GM12878 (cell line): ENCODE measurements at regions not wholly inside any gene's neighbourhood (a gene's known extent, or its start where the extent isn't known, plus 50 kb on each side); places are given as distances from the start of the nearest gene placed in this dataset.
A peak's percentile ranks its signal among the peaks of the same experiment; 100 is the strongest.

Experiments used
- ATAC-seq: fragments of 200-7000 bp; cut with Tn5 transposase; 3 replicates; pipeline ENCODE4 v1.9.1; 2020; ENCODE audit warnings: mild to moderate bottlenecking, moderate library complexity
- BruUV-seq: library from RNA; stranded (reverse); fragments of 400-500 nt; replicated peaks from 2 replicates; lab custom pipeline; 2021; lab: Mats Ljungman, UMichigan
- CTCF ChIA-PET: fragments of 300-600 bp; sonication (Branson Sonifier 250); formaldehyde crosslinking; extraction: SDS; loops from one replicate; lab custom pipeline; 2021; ENCODE audit warnings: inconsistent platforms; lab: Yijun Ruan, JAX
- POLR2A ChIA-PET: fragments of 350-600 bp; formaldehyde crosslinking; extraction: SDS; loops from one replicate; lab custom pipeline; 2021; ENCODE audit warnings: inconsistent platforms; lab: Charles Lee
- RAD21 ChIA-PET: fragments of 300-600 bp; sonication (Branson Sonifier 250); formaldehyde crosslinking; loops from one replicate; lab custom pipeline; 2023; ENCODE audit warnings: antibody characterized with exemption; ENCODE audit not compliant: unreplicated experiment; lab: Charles Lee
- SMC1A ChIA-PET: fragments of 300-600 bp; sonication (Branson Sonifier 250); formaldehyde crosslinking; loops from one replicate; lab custom pipeline; 2023; ENCODE audit not compliant: unreplicated experiment, uncharacterized antibody; lab: Charles Lee
- DNase-seq: peaks from one replicate; pipeline ENCODE4 v3.0.0-alpha.2; 2011; ENCODE audit warnings: low read depth, low spot score
- FAIRE-seq: peaks from 3 replicates; lab custom pipeline; 2011; peaks lifted over from hg19 to GRCh38; lab: Jason Lieb, UNC
- H2AFZ ChIP-seq: 2 replicates; pipeline ENCODE4 v1.6.0; 2011; ENCODE audit warnings: low read depth, low read length, control low read depth; ENCODE audit not compliant: control insufficient read depth
- H3K27ac ChIP-seq: 2 replicates; pipeline ENCODE4 v1.5.1; 2011; ENCODE audit warnings: control low read depth; ENCODE audit not compliant: control insufficient read depth, insufficient read depth
- H3K27me3 ChIP-seq, 2 experiments: replicated peaks in 1 of 2; 2 replicates each; pipeline versions ENCODE4 v1.6.0 to v1.6.1; 2011; ENCODE audit warnings: low read length in 1 of 2; ENCODE audit not compliant: control insufficient read depth in 2 of 2, insufficient read depth in 2 of 2
- H3K36me3 ChIP-seq, 2 experiments: 2 replicates each; pipeline ENCODE4 v1.5.1; 2011; ENCODE audit warnings: low read length in 1 of 2; ENCODE audit not compliant: control insufficient read depth in 2 of 2, insufficient read depth in 2 of 2
- H3K4me1 ChIP-seq: 2 replicates; pipeline ENCODE4 v1.6.1; 2011; ENCODE audit warnings: mild to moderate bottlenecking, low read length, moderate library complexity, mixed read lengths; ENCODE audit not compliant: control insufficient read depth, insufficient read depth
- H3K4me2 ChIP-seq: 2 replicates; pipeline ENCODE4 v1.6.0; 2011; ENCODE audit warnings: control low read depth; ENCODE audit not compliant: control insufficient read depth, insufficient read depth
- H3K4me3 ChIP-seq: fragments of 200-600 bp; sonication (generic); 2 replicates; pipeline ENCODE4 v1.5.1; 2016
- H3K79me2 ChIP-seq: 2 replicates; pipeline ENCODE4 v1.6.0; 2011; ENCODE audit warnings: low read length; ENCODE audit not compliant: control insufficient read depth, insufficient read depth
- H3K9ac ChIP-seq: 2 replicates; pipeline ENCODE4 v1.8.0; 2011; ENCODE audit warnings: low read length, control low read depth, mixed read lengths; ENCODE audit not compliant: control insufficient read depth, insufficient read depth
- H3K9me3 ChIP-seq: replicated peaks from 3 replicates; pipeline ENCODE4 v1.5.1; 2011; ENCODE audit warnings: mild to moderate bottlenecking, low read length; ENCODE audit not compliant: control insufficient read depth, insufficient read depth
- H4K20me1 ChIP-seq: 2 replicates; pipeline ENCODE4 v1.6.0; 2011; ENCODE audit not compliant: control insufficient read depth, insufficient read depth
- BHLHE40 ChIP-seq, 2 experiments: fragments of 450-650 bp in 1 of 2; IDR thresholded peaks; 2 replicates each; pipeline ENCODE4 v1.6.1; 2011 to 2017; ENCODE audit warnings: low read depth in 2 of 2, borderline replicate concordance in 1 of 2, improper control_type of control experiment in 1 of 2, low read length in 1 of 2, mild to moderate bottlenecking in 1 of 2
- CUX1 ChIP-seq: IDR thresholded peaks from 2 replicates; pipeline ENCODE4 v1.6.1; 2012; ENCODE audit warnings: improper control_type of control experiment, low read depth, low read length; ENCODE audit not compliant: insufficient replicate concordance
- FOS ChIP-seq: IDR thresholded peaks from 3 replicates; pipeline ENCODE4 v1.6.1; 2011; ENCODE audit warnings: borderline replicate concordance; ENCODE audit not compliant: insufficient read length; ENCODE audit errors: extremely low read depth
- IRF4 ChIP-seq: IDR thresholded peaks from 2 replicates; pipeline ENCODE4 v1.6.1; 2011; ENCODE audit warnings: low read depth, low read length
- NFXL1 ChIP-seq: fragments of 450-650 bp; IDR thresholded peaks from 2 replicates; pipeline ENCODE4 v1.6.1; 2017; ENCODE audit warnings: antibody characterized with exemption, mild to moderate bottlenecking, borderline replicate concordance
- SMAD5 ChIP-seq: IDR thresholded peaks from 2 replicates; pipeline ENCODE4 v1.6.1; 2016; ENCODE audit warnings: antibody characterized with exemption, low read depth
- USF1 ChIP-seq: IDR thresholded peaks from 2 replicates; pipeline ENCODE4 v1.6.1; 2011; ENCODE audit warnings: borderline replicate concordance, low read depth, mild to moderate bottlenecking, moderate library complexity, mixed read lengths, low read length; ENCODE audit not compliant: insufficient read depth; ENCODE audit errors: extremely low read length
- WGBS: methylation state at CpG from one replicate; pipeline ENCODE4 v1.1.6; 2016; ENCODE audit warnings: low lambda C conversion rate; ENCODE audit not compliant: insufficient replicate concordance, insufficient coverage; ENCODE audit errors: missing lambda C conversion rate; 5-methylcytosine and 5-hydroxymethylcytosine counted together
- in situ Hi-C: fragments of 300-500 bp; cut with MboI; formaldehyde crosslinking; loops from 9 replicates; pipeline ENCODE4 v1.14.3; 2018; ENCODE audit warnings: mixed read lengths
- intact Hi-C: fragments of 100-400 bp; cut with micrococcal nuclease; formaldehyde crosslinking; loops from one replicate; pipeline ENCODE4 v1.14.2; 2022; ENCODE audit not compliant: unreplicated experiment

GRCh38 chr19:30675086-30675485, 302.9 kb downstream of the ZNF536 start (continued):
- TF ChIP-seq CUX1: no peak

GRCh38 chr19:30674656-30675055, 302.5 kb downstream of the ZNF536 start:
- DNase-seq (no peak), ATAC-seq (no peak), FAIRE-seq (no peak)
- Histone ChIP-seq H3K9ac (no peak overlapping the region), H3K4me1 (no peaks in the 10 kb centered on the region), H2AFZ (no peak overlapping the region), H3K27ac (no peak overlapping the region), H3K4me3 (no peak overlapping the region), H3K27me3 (no peaks in the 10 kb centered on the region), H3K79me2 (no peaks in the 10 kb centered on the region), H3K36me3 (no peaks in the 10 kb centered on the region), H3K4me2 (no peak overlapping the region), H4K20me1 (no peaks in the 10 kb centered on the region), H3K9me3 (no peaks in the 10 kb centered on the region)
- intact Hi-C loops: no loop called here
- ChIA-PET CTCF (interaction anchor here (2.0 to 2.8 kb wide), 2 partner anchors 8 to 9 kb away, joined by 7 to 11 read pairs; no protein-coding TSS in a partner anchor), SMC1A (interaction anchor here (1.2 kb wide), 1 partner anchor 41 kb away, joined by 3 read pairs; no protein-coding TSS in a partner anchor), POLR2A (no interaction called here), RAD21 (interaction anchor here (1.2 kb wide), 1 partner anchor 9 kb away, joined by 5 read pairs; no protein-coding TSS in a partner anchor)
- TF ChIP-seq SMAD5 (no peak), FOS (no peak), NFXL1 (no peak), CUX1 (no peak), BHLHE40 (IDR thresholded peaks at IDR 0.05; ENCODE audit: borderline replicate concordance in 1 of 2, low read depth in 2 of 2, low read length in 1 of 2) (no peak), IRF4 (no peak), USF1 (peak; percentile 6)
- in situ Hi-C loops: loop anchor here (5.0 kb wide), 1 partner anchor 1558 kb away; no protein-coding TSS in a partner anchor
- 5% methylated on average over 6 of the region's 6 CpGs for WGBS
- no TSS peak for BruUV-seq
